Transverse colon (tissue), 4 donors: ENCODE measurements at regions not wholly inside any gene's neighbourhood (a gene's known extent, or its start where the extent isn't known, plus 50 kb on each side); places are given as distances from the start of the nearest gene placed in this dataset.

Experiments
- CTCF ChIP-seq, 5 experiments: fragments of 200-600 bp in 3 of 5; fragments of 450-650 bp in 2 of 5; sonication (generic) in 3 of 5; IDR thresholded peaks; 1 replicate in 2 of 5; 2 replicates in 3 of 5; pipeline ENCODE4 v1.5.1; 2016 to 2017; ENCODE audit warnings: antibody characterized with exemption in 5 of 5, inconsistent platforms in 3 of 5, mild to moderate bottlenecking in 2 of 5, moderate library complexity in 1 of 5
- EP300 ChIP-seq: sonication (generic); formaldehyde crosslinking; IDR thresholded peaks from one replicate; pipeline ENCODE4 v1.6.1; 2017; ENCODE audit warnings: antibody characterized with exemption, low read depth
- POLR2A ChIP-seq: fragments of 450-650 bp; IDR thresholded peaks from one replicate; pipeline ENCODE4 v1.6.1; 2016; ENCODE audit warnings: antibody characterized with exemption, mild to moderate bottlenecking, moderate library complexity
- POLR2AphosphoS5 ChIP-seq, 3 donors: sonication (generic); formaldehyde crosslinking; IDR thresholded peaks; one replicate each; pipeline ENCODE4 v1.6.1; 2016; ENCODE audit warnings: antibody characterized with exemption in 3 of 3

- TF ChIP-seq CTCF (IDR thresholded peaks at IDR 0.05) (no peak), POLR2AphosphoS5 (IDR thresholded peaks at IDR 0.05) (no peak), POLR2A (no peak), EP300 (no peak)
These were observed 87.3 kb upstream of the ZNF536 start for GRCh38 chr19:30284885-30285284.
